NCI-H510A (cell line): ENCODE measurements at regions not wholly inside any gene's neighbourhood (a gene's known extent, or its start where the extent isn't known, plus 50 kb on each side); places are given as distances from the start of the nearest gene placed in this dataset.

Experiments used
- DNase-seq: peaks from one replicate; lab custom pipeline; 2025; lab: John Stamatoyannopoulos, UW

DNA sequence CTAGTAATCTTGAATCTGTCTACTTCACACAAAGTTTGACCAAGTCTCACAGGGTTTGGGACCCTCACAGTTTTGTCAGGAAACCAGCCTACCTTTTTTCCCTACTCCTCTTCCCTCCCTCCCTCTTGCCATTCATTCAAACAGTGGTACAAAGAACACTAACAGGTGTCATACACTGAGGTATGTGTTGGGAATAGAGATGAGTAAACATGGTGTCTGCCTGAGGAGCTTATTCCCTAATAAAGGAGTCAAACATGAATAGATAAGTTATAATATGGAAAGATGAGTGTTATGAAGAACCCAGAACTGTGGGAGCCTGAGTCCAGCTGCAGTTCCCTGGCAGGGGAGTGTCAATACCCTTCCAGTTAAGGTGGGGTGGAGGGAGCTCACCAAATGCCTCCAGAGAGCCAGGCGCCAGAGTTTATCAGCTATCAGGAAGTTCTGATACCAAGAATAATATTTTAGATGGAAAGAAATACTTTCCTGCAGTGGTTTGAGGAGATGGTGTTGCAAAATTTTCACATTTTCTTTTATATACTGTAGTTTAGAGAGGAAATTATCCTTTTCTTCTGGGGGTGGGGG lies 183.4 kb upstream of the NR3C1 start:
- DNase-seq = no peak

DNA sequence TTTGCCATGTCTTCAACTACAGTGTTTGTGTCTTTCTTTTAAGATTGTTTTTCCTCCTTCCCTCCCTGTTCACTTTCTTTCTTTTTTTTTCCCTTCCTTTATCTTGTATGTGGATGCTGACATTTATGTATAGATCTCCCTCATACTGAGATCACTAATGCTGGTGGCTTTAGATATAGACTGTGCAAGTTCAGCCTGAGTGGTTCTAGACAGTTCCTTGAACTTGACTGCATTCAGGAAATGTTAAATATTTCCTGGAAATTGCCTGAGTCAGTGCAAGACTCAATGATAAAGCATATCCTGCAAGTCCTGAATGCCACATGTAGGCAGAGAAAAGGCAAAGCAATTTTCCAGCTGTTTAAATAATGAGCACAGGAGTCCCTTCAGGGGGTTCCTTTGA lies 182.5 kb upstream of the NR3C1 start:
- no peak for DNase-seq

DNA sequence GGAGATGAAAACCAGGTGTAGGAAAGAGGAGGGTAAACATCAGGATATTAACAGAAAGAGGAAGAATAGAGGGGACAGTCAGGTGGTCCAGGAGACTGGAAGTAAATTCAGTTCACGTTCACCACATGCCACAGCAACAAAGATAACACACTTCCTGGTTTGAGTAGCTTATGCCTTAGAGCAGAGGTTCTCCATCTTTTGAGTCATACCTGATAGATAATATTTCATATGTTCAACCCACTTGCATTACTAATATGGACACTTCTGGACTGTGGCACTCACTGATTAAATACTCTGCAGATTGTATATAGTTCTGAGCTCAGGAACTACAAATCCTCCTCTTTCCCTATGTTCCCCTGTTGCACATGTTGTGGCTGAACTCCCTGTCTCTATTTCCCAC lies 179.9 kb upstream of the NR3C1 start:
- DNase-seq = no peak

DNA sequence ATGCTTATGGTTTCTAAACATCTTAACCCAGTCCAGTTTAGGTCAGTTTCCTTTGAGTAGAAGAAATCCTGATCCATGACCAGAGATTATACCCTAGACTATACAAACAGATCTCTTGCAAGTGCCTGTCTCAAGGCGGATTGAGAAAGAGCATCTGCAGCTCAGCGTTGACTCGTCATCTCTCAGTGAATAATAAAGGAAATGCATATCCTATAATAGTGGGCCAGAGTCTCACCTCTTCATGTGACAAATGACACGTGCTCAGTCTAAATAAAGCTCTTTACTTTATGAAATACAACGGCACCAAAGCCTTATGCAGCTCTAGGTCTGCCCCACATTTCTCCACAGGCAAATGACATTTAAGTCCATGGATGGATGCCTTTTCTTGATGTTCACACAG lies 179.4 kb upstream of the NR3C1 start:
- DNase-seq = no peak

DNA sequence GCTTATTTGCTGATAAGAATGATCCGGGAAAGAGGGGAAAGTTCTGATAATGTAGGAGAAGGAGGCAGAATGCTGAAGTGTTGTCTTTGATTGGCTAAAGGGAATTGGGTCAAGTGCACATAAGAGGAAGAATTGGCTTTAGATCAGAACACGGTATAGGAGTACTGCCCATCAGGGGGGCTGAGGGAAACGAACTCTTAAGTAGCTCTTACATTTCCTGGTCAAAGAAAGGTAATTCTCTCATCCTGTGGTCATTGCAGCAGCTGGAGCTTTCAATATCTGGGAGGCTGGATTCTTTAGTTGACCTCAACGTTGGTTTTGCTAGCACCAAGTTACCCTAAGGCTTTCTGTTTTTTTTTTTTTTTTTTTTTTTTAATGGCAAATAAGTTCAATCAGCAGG lies 178.7 kb upstream of the NR3C1 start:
- DNase-seq = no peak

DNA sequence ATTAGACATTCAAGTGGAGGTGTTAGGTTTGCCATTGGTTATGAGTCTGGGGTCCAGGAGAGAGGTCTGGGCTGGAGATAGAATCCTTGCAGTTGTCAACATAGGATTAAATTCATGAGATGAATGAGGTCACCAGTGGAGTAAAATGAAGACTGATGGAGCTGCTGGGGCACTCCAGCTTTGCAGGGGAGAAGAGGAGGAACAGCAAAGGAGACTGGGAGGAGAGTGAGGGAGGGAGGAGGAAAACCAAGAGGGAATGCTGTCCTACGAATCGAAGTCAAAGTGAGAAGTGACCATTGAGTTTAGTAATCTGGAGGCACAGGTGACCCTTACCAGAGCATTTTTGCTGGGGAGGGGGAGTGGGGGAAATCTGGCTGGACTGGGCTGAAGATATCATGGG lies 178.2 kb upstream of the NR3C1 start:
- no peak for DNase-seq

DNA sequence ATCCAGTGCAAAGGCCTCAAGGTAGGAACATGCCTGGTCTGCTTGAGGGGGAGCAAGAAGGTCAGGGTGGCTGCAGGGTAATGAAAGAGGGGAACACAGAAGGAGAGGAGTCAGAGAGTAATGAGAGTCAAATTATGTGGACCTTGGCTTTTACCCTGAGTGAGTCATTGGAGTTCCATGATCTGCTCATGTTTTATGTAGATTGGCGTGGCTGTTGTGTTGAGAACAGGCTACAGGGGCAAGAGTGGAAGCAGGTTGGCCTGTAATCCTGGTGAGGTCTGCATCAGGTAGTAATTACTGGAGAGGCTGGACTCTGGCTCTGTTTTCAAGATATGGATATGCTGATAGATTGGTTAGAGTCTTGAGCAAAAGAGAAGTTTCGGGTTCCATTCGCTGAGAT lies 177.7 kb upstream of the NR3C1 start:
- no peak for DNase-seq

DNA sequence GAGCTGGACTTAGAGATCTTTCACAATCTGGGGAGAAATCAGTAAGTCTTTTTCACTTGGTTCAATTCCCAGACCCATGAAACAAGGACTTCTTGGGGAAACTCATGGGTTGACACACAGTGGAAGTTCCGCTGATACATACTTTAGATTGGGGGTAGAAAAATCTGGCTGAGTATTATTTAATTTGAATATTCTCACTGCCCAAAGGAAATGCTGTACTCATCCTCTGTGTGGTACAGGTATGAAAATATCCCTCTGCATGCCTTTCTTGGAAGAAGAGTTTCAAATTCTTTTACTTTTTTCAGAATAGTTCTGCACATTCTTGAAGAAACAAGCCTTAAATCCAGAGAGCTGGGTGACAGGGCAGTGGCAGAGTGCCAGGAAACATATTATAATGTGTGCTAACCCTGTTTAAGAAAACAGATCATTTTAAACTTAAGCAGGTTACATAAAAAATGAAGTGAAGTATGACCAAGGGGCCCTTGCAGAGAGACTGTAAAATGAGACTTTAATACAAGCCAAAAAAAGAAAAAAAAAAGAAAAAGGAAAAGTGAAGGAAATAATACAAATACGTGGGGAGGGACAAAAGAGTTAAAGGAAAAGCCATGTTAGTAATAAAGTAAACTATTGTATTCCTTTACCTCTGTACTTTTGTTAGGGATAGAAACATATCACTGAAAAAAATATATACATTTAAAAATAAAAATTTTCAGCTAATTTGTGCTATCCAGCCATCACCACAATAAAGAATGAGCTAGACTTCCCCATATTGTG lies 173.4 kb upstream of the NR3C1 start:
- no peak for DNase-seq

DNA sequence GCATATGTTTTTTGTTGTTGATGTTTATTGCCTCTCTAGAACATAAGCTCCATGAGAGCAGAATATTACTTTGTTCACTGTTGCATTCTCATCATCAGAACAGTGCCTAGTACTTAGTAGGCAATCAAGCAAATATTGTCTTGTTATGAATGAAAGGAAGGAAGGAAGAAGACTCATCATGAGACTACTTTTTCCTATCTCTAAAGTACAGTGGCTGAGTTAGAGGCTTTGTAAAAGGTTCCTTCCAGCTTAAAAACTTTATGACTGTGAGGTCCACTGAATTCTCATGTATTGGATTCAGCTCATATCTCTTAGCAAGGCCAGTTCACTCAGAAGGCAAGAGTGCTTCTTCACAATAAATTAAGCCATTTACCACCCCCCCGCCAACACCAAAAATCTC lies 171.8 kb upstream of the NR3C1 start:
- no peak for DNase-seq

DNA sequence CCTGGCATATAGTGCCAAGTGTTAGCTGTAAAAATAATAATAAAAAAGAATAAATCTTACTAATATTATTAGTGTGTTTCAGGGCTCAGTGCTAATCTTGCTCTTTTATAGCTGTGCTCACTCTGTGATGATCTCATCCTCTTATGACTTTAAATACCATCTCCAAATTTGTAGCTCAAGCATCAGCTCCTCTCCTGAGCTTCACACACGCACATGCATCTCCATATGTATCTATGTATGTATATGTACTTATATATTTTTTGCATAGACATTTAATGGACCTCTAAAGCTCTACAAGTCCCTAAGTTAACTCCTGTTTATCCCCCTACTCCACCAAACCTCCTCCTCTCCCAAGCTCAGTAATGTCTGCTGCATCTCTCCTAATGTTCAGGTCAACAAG lies 170.8 kb upstream of the NR3C1 start:
- DNase-seq = no peak

DNA sequence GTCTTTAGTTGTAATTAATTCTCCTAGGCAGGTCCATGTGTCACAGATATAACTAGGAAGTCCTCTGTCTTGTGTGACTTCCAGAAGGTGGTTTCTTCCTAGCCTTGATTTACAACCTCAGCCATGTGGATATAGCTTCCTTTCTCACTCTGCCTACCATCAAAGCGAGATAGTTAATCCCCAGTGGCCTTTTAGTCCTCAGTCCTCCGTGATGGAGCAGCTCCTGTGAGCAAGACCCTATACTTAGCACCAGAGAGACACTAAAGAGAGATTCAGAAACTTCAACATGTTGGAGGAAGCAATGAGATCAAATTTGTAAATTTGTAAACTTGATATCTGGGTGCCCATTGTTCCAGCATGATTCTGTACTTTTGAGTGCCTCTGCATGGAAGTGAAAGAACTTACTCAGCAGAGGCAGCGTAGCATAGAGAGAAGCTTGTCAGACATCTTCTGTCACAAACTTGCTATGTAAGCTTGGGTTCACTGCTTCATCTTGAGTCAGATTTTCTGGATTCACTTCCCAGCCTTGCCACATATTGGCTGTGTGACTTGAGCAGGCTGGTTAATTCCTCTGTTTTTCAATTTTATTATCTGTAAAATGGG lies 170.2 kb upstream of the NR3C1 start:
- DNase-seq = no peak

DNA sequence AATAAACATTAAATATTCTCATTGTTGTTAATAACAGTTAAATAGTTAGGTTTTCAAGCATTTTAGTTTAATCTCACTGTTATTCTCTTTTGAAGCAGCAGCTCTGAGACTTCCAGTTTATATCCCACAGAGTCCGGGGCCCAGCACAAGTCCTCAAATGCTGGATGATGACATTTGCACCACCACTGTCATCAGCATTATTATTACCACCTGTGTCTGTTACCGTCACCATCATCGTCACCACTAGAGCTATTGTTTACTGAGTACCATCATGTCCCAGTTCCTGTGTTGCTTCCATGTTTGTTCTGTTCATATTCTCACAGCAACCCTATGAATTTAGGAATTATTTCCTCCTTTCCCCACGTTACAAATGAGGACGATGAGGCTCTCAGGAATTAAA lies 169.2 kb upstream of the NR3C1 start:
- no peak for DNase-seq

DNA sequence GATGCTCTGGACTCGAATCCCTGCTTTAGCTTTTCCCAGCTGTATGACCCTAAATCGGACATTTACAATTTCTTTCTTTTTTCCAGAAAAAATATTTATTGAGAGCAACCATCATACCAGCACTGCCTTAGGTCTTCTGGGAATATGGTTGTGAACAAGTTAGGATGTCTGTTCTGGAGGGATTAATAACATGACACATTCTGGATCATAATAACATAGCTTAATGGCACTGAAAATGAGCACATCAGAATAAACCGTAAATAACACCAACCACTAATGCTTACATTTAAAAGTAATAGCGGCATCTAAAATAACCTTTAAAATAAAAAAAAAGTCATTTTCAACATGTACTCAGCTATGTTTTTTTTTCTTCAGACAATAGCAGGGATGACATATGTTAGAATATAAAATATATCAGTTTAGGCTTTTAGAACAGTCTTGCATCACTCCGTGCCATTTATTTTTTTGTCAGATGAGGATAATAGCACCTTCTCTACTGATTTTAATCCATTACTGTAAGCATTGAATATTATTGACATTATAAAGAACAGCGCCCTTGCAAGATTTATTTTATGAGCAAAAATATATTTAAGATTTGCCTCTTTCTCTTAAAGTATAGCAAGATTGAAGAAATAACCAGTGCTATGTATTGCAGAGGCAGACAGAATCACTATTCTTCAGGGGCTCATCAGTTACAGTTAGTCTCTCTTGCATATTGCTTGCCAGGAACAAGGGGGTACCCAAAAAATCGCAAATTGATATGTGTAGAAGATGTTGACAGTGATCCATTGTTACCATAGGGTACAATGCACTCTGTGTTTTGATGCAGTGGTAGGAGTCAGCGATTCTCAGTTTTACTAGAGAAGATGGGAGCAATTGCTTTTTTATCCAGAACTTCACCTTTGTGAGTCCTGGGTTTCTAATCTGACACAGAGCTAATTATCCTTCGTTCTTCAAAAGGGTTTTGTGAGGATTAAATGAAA lies 168.4 kb upstream of the NR3C1 start:
- DNase-seq = no peak

DNA sequence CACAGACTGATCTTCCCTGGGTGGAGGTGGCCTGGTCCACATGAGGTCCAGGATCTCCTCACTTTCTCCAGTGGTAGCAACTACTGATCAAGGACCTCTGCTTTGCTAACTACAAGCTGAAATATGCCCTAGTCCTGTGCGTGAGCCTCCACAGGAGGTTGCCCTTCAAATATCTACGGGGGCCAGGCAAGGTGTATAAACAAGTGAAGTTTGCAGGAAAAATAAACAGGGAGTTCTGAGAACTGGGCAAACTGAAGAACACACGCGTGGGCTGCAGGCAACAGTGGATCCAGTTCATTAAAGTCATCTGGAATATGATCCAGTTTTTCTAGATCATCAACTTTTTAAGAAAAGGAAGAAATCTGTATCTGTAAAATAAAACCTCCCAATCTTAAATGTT lies 167.5 kb upstream of the NR3C1 start:
- no peak for DNase-seq

DNA sequence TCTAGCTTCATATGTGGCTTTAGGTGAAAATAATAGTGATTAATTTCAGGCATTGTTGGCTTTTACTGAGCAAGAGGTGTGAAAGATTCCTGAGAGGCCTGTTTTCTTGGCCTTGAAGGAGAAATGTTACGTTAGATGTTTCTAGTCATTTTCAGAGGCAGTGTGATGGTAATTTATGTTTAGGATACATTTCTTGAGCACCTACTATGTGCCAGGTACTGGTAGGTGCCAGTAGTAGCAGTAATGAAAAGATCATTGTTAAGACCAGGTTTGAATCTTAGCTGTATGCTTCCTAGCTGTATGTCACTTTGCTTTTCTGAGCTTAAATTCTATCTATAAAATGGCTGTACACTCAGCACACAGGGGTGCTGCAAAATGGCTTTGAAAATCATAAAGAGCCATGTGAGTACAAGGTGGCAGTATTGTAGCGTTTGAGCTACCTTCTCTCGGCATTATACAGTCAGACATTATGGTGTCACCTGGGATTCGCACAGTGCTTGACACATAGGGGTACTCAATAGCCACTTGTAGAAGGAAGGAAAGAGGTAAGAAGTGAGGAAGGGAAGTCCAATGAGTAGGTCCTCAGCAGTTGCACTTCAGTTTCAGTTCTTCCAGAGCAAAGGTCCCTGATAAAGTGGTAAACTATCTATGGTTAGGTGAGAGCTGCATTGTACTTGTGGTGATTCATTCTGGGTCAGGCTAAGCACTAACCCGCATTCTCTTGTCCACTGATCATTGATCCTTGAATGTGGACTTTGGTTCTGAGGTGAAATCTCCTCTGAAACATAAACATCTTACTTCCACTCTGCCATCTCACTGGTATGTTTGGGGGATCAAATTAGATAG lies 166.5 kb upstream of the NR3C1 start:
- DNase-seq = no peak

DNA sequence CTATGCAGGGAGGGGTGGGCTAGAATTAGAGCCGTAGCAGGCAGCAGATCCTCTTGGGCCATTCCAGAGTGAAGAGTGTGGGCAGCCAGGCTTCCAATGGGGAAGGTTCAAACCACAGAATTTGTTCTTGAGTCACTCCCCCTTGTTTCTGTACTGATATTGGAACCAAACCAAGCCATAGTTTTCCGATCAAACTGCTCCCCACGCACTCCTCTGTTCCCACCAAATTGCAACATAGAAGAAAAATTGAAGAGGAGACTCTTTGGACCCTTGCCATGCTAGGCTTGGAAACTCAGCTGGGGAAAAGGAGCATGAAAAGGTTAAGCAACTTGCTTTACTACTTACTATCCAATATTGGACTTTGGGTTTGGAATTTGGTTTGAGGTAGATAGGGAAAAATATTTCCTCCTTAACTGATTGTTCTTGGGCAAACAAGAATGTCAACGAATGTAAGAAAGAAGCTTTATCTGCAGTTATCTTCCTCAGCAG lies 165.8 kb upstream of the NR3C1 start:
- DNase-seq = no peak

DNA sequence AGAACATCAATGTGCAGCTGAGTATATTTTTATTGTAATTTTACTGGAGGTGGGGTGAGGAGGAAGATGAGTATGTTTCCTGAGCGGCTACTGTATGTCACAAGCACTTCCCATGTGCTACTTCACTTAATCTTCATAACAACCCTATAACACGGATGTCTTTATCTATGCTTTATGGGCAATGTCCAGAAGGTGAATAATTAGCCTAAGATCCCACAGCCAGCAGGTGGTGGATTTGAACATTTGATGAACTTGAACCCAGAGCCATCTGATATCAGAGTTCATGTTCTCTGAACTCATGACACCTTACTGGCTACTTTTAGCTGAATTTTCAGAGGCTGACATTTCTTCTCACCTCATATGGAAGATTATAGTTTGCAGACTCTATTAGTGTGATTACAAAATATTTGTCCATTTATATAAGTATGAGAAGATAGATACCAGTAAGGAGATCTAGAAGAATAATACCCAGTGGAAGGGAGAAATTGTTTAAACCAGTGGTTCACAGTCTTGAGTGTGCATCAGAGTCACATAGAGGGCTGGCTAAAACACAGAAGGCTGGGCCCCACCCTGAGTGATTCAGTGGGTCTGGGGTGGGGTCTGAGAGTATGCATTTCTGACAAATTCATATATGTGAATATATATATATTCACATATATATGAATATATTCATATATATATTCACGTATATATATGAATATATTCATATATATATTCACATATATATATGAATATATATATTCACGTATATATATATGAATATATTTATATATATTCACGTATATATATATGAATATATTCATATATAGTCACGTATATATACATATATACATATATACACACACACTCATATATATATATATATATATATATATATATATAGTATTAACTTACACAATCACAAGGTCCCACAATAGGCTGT lies 164.4 kb upstream of the NR3C1 start:
- no peak for DNase-seq

DNA sequence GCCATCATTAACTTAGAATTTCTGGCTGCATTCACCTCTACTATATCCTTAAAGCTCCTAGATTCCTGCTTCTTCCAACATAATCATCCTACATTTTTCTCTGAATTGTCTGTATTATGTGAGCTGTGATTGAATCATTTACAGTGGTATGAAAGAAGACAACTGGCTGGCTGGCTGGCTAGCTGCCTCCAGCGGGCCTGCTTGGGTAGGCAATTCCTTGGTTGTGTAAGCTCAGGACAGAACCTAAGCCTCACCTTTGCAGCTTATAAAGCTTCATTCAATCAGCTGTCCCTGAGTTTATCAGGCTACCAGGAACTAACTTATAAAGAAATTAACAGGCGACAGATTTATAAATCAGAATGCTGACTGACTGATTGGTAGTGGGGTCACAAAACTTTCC lies 162.7 kb upstream of the NR3C1 start:
- DNase-seq = no peak

DNA sequence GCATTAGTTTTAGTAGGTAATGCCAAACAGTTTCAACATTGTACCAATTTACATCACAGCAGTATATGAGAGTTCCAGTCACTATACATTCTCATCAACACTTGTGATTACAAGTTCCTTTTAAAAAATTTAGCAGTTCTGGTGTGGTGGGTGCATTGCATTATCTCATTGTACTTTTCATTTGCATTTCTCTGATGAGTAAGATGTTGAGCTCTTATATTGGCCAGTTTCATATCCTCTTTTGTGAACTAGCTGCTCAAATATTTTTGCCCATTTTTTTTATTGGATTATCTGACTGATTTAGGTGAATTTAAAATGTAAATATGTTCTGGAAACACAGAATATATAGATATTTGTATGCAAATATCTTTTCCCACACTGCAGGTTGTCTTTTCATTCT lies 160.9 kb upstream of the NR3C1 start:
- DNase-seq = no peak

DNA sequence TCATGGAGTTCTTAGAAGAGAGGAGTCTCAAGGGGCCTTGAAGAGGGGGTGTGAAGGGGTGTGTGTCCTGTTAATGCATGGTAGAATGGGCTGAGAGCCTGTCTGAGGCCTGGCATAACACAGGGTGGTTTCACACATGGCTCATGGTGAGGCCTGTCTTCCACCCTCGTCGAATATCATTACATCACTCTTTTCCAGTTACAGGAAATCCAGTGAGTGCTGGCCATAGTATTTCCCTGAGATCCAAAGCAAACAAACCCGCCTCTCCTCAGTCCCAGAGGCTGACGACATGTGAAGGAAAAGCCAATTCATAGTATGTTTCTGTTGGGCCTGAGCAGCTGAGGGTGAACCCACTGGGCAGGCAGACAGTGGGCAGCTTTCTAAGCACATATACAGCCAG lies 159.4 kb upstream of the NR3C1 start:
- DNase-seq = peak; percentile 36
